Endothelial cell of umbilical vein (primary cell): ENCODE measurements at regions not wholly inside any gene's neighbourhood (a gene's known extent, or its start where the extent isn't known, plus 50 kb on each side); places are given as distances from the start of the nearest gene placed in this dataset.

ENCODE experiments used
- BruUV-seq: library from RNA; stranded (reverse); fragments of 400-500 nt; replicated peaks from 2 replicates; lab custom pipeline; 2021; lab: Mats Ljungman, UMichigan
- CTCF ChIA-PET: fragments of 300-600, 350-600 bp; sonication (Branson Sonifier 250); formaldehyde crosslinking; loops from one replicate; lab custom pipeline; 2021; ENCODE audit warnings: antibody characterized with exemption, inconsistent platforms; lab: Charles Lee
- POLR2A ChIA-PET: fragments of 300-600, 350-600 bp; sonication (Branson Sonifier 250); formaldehyde crosslinking; loops from one replicate; lab custom pipeline; 2021; ENCODE audit warnings: antibody characterized with exemption, inconsistent platforms; lab: Charles Lee
- DNase-seq: peaks from one replicate; pipeline ENCODE4 v3.0.0-alpha.2; 2011; ENCODE audit warnings: low read depth, low spot score
- FAIRE-seq: peaks from 2 replicates; lab custom pipeline; 2011; peaks lifted over from hg19 to GRCh38; lab: Jason Lieb, UNC
- H2AFZ ChIP-seq: 2 replicates; pipeline ENCODE4 v1.6.0; 2012; ENCODE audit warnings: low read depth, low read length, control low read depth, inconsistent platforms
- H3K27ac ChIP-seq: 2 replicates; pipeline ENCODE4 v1.5.1; 2011; ENCODE audit warnings: low read depth, mild to moderate bottlenecking, control low read depth, low read length, moderate library complexity; ENCODE audit not compliant: insufficient read depth
- H3K27me3 ChIP-seq, 2 experiments: 2 replicates each; pipeline versions ENCODE4 v1.6.0 to v1.6.1; 2011; ENCODE audit warnings: low read length in 2 of 2, mixed read lengths in 1 of 2; ENCODE audit not compliant: control insufficient read depth in 2 of 2, insufficient read depth in 2 of 2
- H3K36me3 ChIP-seq, 2 experiments: 2 replicates in 1 of 2; 3 replicates in 1 of 2; pipeline ENCODE4 v1.5.1; 2011; ENCODE audit warnings: low read length in 2 of 2, mild to moderate bottlenecking in 1 of 2, moderate library complexity in 1 of 2; ENCODE audit not compliant: control insufficient read depth in 2 of 2, insufficient read depth in 2 of 2; ENCODE audit errors: extremely low read depth in 1 of 2
- H3K4me1 ChIP-seq: 3 replicates; pipeline ENCODE4 v1.5.1; 2011; ENCODE audit warnings: mild to moderate bottlenecking, low read length; ENCODE audit not compliant: control insufficient read depth, insufficient read depth; ENCODE audit errors: extremely low read depth
- H3K4me2 ChIP-seq: 2 replicates; pipeline ENCODE4 v1.6.1; 2011; ENCODE audit warnings: low read length, control low read depth, mixed read lengths; ENCODE audit not compliant: insufficient read depth
- H3K4me3 ChIP-seq, 3 experiments: fragments of 200-600 bp in 1 of 3; sonication (generic), shearing (Covaris generic) in 1 of 3; replicated peaks in 1 of 3; 2 replicates each; pipeline ENCODE4 v1.5.1; 2011 to 2016; ENCODE audit warnings: control low read depth in 3 of 3, low read length in 3 of 3, mild to moderate bottlenecking in 2 of 3, inconsistent platforms in 1 of 3, low read depth in 1 of 3, moderate library complexity in 1 of 3; ENCODE audit not compliant: insufficient read depth in 1 of 3
- H3K79me2 ChIP-seq: 2 replicates; pipeline ENCODE4 v1.6.0; 2012; ENCODE audit warnings: low read length, inconsistent platforms; ENCODE audit not compliant: control insufficient read depth, insufficient read depth
- H3K9ac ChIP-seq: replicated peaks from 2 replicates; pipeline ENCODE3; 2011; ENCODE audit warnings: low read length, control low read depth; ENCODE audit not compliant: insufficient read depth; ENCODE audit errors: extremely low read depth
- H3K9me1 ChIP-seq: replicated peaks from 3 replicates; pipeline ENCODE4 v1.6.0; 2011; ENCODE audit warnings: mild to moderate bottlenecking, low read length; ENCODE audit not compliant: control insufficient read depth, insufficient read depth; ENCODE audit errors: extremely low read depth
- H3K9me3 ChIP-seq: replicated peaks from 2 replicates; pipeline ENCODE4 v1.5.1; 2012; ENCODE audit warnings: low read length, inconsistent platforms; ENCODE audit not compliant: control insufficient read depth, insufficient read depth
- H4K20me1 ChIP-seq: replicated peaks from 2 replicates; pipeline ENCODE3; 2011; ENCODE audit warnings: mild to moderate bottlenecking, low read length; ENCODE audit not compliant: control insufficient read depth, insufficient read depth; ENCODE audit errors: extremely low read depth
- EZH2 ChIP-seq: IDR thresholded peaks from 2 replicates; pipeline ENCODE4 v1.6.1; 2012; ENCODE audit warnings: borderline replicate concordance, low read depth, mild to moderate bottlenecking, moderate library complexity, low read length, inconsistent platforms; ENCODE audit not compliant: severe bottlenecking
- FOS ChIP-seq: IDR thresholded peaks from 2 replicates; pipeline ENCODE4 v1.6.1; 2011; ENCODE audit warnings: mild to moderate bottlenecking, low read length, moderate library complexity, borderline replicate concordance; ENCODE audit not compliant: insufficient read depth
- GATA2 ChIP-seq: IDR thresholded peaks from 2 replicates; pipeline ENCODE4 v1.7.0; 2011; ENCODE audit warnings: low read depth, mild to moderate bottlenecking, moderate library complexity, mixed read lengths, low read length; ENCODE audit not compliant: insufficient read length, insufficient read depth
- JUN ChIP-seq: IDR thresholded peaks from 2 replicates; pipeline ENCODE4 v1.6.1; 2011; ENCODE audit warnings: borderline replicate concordance, low read depth; ENCODE audit not compliant: insufficient read length, insufficient read depth
- MYC ChIP-seq: IDR thresholded peaks from one replicate; pipeline ENCODE4 v1.6.1; 2011; ENCODE audit warnings: mild to moderate bottlenecking, low read depth, low read length
- POLR2A ChIP-seq: IDR thresholded peaks from 2 replicates; pipeline ENCODE4 v1.6.1; 2012; ENCODE audit warnings: low read depth, mild to moderate bottlenecking, control low read depth, low read length
- POLR2AphosphoS5 ChIP-seq: IDR thresholded peaks from 2 replicates; pipeline ENCODE4 v1.6.1; 2012; ENCODE audit warnings: low read depth, mild to moderate bottlenecking, control low read depth, low read length, moderate library complexity; ENCODE audit not compliant: insufficient read depth
- dilution Hi-C: fragments of 300-500 bp; cut with MboI; formaldehyde crosslinking; loops from one replicate; pipeline ENCODE4 v1.15.0; 2019; ENCODE audit warnings: low sequenced_read_pairs; ENCODE audit not compliant: extremely low pct_ligation_motif_present
- intact Hi-C: fragments of 100-400 bp; cut with micrococcal nuclease; formaldehyde crosslinking; loops from one replicate; pipeline ENCODE4 v1.10.0; 2022
- TF ChIP-seq, protein P1 (sequence below), 2 donors: IDR thresholded peaks; 1 replicate in 1 of 2; 2 replicates in 1 of 2; pipeline ENCODE4 v1.5.1; 2011; ENCODE audit warnings: low read length in 2 of 2, mild to moderate bottlenecking in 2 of 2, moderate library complexity in 2 of 2, control low read depth in 1 of 2, inconsistent platforms in 1 of 2, low read depth in 1 of 2; ENCODE audit not compliant: insufficient read depth in 1 of 2; ENCODE audit errors: extremely low read depth in 1 of 2
- TF ChIP-seq, protein P2 (sequence below): IDR thresholded peaks from 2 replicates; pipeline ENCODE4 v1.6.1; 2011; ENCODE audit not compliant: insufficient read depth, insufficient read length

DNA sequence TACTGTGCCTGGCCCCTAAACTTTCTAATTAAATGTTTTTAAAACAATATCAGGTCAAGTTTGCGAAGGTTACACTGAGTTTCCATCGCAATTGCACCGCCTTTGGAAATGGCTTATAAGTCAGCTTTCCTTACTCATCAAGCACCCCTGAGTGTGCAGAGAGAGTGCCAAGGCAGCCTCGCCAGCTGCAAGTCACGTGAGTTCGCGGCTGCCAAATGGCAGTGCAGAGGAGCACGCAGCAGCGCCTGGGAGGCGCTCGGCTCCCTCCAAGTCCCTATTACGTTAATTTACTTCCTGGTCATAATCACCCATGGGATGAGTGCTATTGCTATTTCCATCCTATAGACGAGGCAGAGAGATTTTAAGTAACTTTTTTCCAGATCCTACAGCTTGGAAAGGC is 319.6 kb downstream of the TEX29 start:
- FAIRE-seq (no peak), DNase-seq (no peak)
- no peak overlapping the region for H3K4me2 ChIP-seq
- dilution Hi-C loops (no loop called here), intact Hi-C loops (no loop called here)
- no peaks in the 10 kb centered on the region for H3K79me2 ChIP-seq
- ChIA-PET CTCF (no interaction called here), POLR2A (no interaction called here)
- no peaks in the 10 kb centered on the region for H3K36me3 ChIP-seq
- BruUV-seq = no TSS peak
- no peaks in the 10 kb centered on the region for H4K20me1 ChIP-seq
- no peaks in the 10 kb centered on the region for H3K9me3 ChIP-seq
- TF ChIP-seq, protein P1, sequence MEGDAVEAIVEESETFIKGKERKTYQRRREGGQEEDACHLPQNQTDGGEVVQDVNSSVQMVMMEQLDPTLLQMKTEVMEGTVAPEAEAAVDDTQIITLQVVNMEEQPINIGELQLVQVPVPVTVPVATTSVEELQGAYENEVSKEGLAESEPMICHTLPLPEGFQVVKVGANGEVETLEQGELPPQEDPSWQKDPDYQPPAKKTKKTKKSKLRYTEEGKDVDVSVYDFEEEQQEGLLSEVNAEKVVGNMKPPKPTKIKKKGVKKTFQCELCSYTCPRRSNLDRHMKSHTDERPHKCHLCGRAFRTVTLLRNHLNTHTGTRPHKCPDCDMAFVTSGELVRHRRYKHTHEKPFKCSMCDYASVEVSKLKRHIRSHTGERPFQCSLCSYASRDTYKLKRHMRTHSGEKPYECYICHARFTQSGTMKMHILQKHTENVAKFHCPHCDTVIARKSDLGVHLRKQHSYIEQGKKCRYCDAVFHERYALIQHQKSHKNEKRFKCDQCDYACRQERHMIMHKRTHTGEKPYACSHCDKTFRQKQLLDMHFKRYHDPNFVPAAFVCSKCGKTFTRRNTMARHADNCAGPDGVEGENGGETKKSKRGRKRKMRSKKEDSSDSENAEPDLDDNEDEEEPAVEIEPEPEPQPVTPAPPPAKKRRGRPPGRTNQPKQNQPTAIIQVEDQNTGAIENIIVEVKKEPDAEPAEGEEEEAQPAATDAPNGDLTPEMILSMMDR (IDR thresholded peaks at IDR 0.05; ENCODE audit: extremely low read depth in 1 of 2, insufficient read depth in 1 of 2, low read depth in 1 of 2, low read length in 2 of 2) = no peak
- TF ChIP-seq, protein P2, sequence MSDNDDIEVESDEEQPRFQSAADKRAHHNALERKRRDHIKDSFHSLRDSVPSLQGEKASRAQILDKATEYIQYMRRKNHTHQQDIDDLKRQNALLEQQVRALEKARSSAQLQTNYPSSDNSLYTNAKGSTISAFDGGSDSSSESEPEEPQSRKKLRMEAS = no peak
- TF ChIP-seq GATA2 (no peak), MYC (no peak), JUN (no peak), FOS (no peak), POLR2AphosphoS5 (no peak), POLR2A (no peak), EZH2 (no peak)
- no peak overlapping the region for H3K9ac ChIP-seq
- H3K27ac ChIP-seq = no peak overlapping the region
- no peaks in the 10 kb centered on the region for H3K9me1 ChIP-seq
- H3K27me3 ChIP-seq = no peaks in the 10 kb centered on the region
- H3K4me1 ChIP-seq = no peaks in the 10 kb centered on the region
- H3K4me3 ChIP-seq = no peak overlapping the region
- H2AFZ ChIP-seq = no peak overlapping the region
